ENCODE measurements at regions not wholly inside any gene's neighbourhood (a gene's known extent, or its start where the extent isn't known, plus 50 kb on each side); places are given as distances from the start of the nearest gene placed in this dataset.
"Not testable (repeated sequence)": the region's sequence is repeated elsewhere in the genome, so short reads cannot be mapped to it uniquely, and the experiment has no call there.

GRCh38 chr5:124030043-124030491 lies 518.1 kb downstream of the CSNK1G3 start:
- no peak overlapping the region for H3K27ac Mint-ChIP-seq
- no peaks in the 10 kb centered on the region for H3K36me3 Mint-ChIP-seq
- no peaks in the 10 kb centered on the region for H3K27me3 Mint-ChIP-seq
- H3K4me1 Mint-ChIP-seq (ENCODE audit: low read depth) = no peaks in the 10 kb centered on the region
- H3K4me3 Mint-ChIP-seq = no peak overlapping the region
- no peaks in the 10 kb centered on the region for H3K9me3 Mint-ChIP-seq (ENCODE audit: low read depth)

GRCh38 chr5:124027441-124027840 lies 515.5 kb downstream of the CSNK1G3 start:
- no peak overlapping the region for H3K4me3 Mint-ChIP-seq
- H3K9me3 Mint-ChIP-seq (ENCODE audit: low read depth) = no peaks in the 10 kb centered on the region
- H3K36me3 Mint-ChIP-seq = no peaks in the 10 kb centered on the region
- no peaks in the 10 kb centered on the region for H3K27me3 Mint-ChIP-seq
- H3K4me1 Mint-ChIP-seq (ENCODE audit: low read depth) = no peaks in the 10 kb centered on the region
- H3K27ac Mint-ChIP-seq = no peak overlapping the region

DNA sequence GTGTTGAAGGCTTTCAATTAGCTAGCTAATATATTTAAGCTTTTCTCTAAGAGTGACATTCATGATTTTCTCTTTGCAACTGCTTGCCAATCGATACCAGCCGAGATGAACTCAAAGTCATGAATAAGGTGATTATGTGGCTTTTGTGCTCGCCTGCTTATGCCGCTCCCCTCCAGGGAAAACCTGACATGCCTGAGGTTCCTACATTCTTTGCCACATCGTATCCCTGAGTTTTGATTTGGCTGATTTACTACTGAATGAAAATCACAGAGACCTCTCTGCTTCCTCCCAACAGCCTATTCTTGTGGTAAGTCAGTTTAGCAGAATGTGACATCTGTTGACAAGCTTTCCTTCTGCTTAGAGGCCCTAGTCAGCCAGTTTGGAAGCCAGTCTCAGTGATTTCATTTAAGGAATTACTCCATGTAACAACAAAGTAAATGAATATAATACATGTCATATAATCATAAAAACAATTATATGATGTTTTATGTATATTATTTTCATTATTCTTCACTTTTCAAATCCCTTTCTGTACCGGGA lies 513.4 kb downstream of the CSNK1G3 start:
- no peaks in the 10 kb centered on the region for H3K36me3 Mint-ChIP-seq

GRCh38 chr5:124022966-124023365 lies 511.0 kb downstream of the CSNK1G3 start:
- no peaks in the 10 kb centered on the region for H3K27me3 Mint-ChIP-seq
- H3K27ac Mint-ChIP-seq = no peak overlapping the region
- peaks cover 12% of the 10 kb centered on the region for H3K9me3 Mint-ChIP-seq (ENCODE audit: low read depth)
- no peaks in the 10 kb centered on the region for H3K36me3 Mint-ChIP-seq
- H3K4me3 Mint-ChIP-seq = no peak overlapping the region
- H3K4me1 Mint-ChIP-seq (ENCODE audit: low read depth) = no peaks in the 10 kb centered on the region

More for the DNA sequence above, 513.4 kb downstream of the CSNK1G3 start:
- Mint-ChIP-seq H3K27me3 (no peaks in the 10 kb centered on the region), H3K9me3 (ENCODE audit: low read depth) (peaks cover 6% of the 10 kb centered on the region), H3K4me1 (ENCODE audit: low read depth) (no peaks in the 10 kb centered on the region), H3K4me3 (no peak overlapping the region), H3K27ac (no peak overlapping the region)

DNA sequence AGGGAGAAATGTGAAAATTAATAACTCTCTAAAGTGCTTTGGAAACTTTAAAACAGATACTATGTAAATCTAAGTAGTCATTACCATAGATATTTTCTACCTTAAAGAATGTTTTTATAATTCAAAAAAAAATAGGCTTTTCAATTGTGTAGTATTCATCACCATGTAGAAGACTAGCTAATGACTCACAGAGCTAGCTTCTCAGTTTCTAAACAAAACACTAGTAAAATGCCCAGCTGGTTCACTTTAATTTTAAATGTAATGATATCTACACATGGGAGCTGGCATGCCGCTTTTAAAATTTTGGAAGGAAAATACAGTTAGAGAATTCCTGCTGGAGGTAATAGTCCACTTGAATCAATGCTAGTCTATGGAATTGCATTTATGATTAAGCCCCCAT lies 509.8 kb downstream of the CSNK1G3 start:
- no peaks in the 10 kb centered on the region for H3K36me3 Mint-ChIP-seq
- H3K9me3 Mint-ChIP-seq (ENCODE audit: low read depth) = peaks cover 12% of the 10 kb centered on the region
- H3K4me1 Mint-ChIP-seq (ENCODE audit: low read depth) = no peaks in the 10 kb centered on the region
- H3K27ac Mint-ChIP-seq = no peak overlapping the region
- H3K27me3 Mint-ChIP-seq = no peaks in the 10 kb centered on the region
- H3K4me3 Mint-ChIP-seq = no peak overlapping the region

- Mint-ChIP-seq H3K36me3 (no peaks in the 10 kb centered on the region), H3K27me3 (no peaks in the 10 kb centered on the region), H3K27ac (no peak overlapping the region), H3K4me1 (ENCODE audit: low read depth) (no peaks in the 10 kb centered on the region), H3K4me3 (no peak overlapping the region), H3K9me3 (ENCODE audit: low read depth) (peaks cover 12% of the 10 kb centered on the region)
Observed at GRCh38 chr5:124021066-124021641, 509.2 kb downstream of the CSNK1G3 start.

- H3K27me3 Mint-ChIP-seq; H3K4me1 Mint-ChIP-seq (ENCODE audit: low read depth); H3K36me3 Mint-ChIP-seq; H3K27ac Mint-ChIP-seq; H3K4me3 Mint-ChIP-seq: not testable (repeated sequence)
- peaks cover 12% of the 10 kb centered on the region for H3K9me3 Mint-ChIP-seq (ENCODE audit: low read depth)
Observed at GRCh38 chr5:124017321-124017720, 505.3 kb downstream of the CSNK1G3 start.

DNA sequence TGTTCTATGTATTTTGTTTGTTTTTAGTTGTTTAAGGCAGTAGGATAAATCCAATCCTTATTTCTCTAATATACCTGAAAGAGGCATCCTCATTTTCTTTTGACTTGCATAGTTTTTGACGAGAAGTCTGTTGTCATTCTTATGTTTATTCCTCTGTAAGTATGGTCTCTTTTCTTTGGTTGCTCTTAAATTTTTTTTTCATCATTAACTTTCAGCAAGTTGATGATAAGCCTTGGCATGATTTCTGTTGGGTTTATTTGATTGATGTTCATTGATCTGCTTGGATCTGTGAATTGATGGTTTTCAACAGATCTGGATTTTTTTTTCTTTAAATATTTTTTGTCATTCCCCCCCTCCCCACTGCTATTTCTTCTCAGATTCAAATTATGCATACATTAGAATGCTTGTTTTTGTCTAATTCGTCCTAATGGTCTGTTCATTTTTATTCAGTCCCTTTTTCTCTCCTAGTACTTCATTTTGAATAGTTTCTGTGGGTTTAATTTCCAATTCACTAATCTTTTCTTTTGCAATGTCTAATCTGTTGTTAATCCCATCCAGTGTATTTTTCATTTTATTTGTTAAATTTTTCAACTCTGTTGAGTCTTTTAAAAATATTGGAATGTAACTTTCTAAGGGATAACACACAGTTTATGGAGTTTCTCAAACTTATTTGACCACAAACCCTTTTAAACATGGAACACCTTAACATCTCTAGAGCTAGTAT lies 495.9 kb downstream of the CSNK1G3 start:
- Mint-ChIP-seq H3K4me1 (ENCODE audit: low read depth) (no peaks in the 10 kb centered on the region), H3K27me3 (no peaks in the 10 kb centered on the region), H3K9me3 (ENCODE audit: low read depth) (peaks cover 11% of the 10 kb centered on the region), H3K27ac (no peak overlapping the region), H3K36me3 (no peaks in the 10 kb centered on the region), H3K4me3 (no peak overlapping the region)

DNA sequence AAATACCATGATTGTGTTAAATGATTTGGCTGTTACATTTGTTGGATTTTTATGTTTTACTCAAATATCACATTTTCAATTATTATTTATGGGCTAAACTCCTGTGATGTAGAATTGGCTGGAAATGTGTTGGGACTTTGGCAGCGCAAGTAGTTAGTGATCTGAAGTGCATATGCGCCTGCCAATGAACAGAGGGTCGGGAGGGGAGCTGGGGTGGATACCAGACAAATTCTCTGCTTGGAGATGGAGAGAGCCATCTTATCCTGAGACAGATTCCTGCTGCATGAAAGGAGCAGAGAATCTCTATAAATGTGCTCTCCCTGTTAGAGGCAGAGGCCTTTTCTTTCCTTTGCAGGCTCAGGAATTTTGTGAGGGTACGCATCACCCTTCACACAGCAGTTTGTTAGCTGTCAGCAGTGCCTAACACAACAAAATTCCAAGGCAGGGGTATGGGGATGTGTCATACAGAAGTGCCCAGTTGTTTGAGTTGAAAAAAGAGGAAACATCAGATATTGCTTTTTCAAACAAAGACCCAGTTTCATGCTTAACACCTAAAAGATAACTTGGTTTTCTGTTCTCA lies 489.1 kb downstream of the CSNK1G3 start:
- no peak overlapping the region for H3K4me3 Mint-ChIP-seq
- H3K4me1 Mint-ChIP-seq (ENCODE audit: low read depth) = no peaks in the 10 kb centered on the region
- H3K27me3 Mint-ChIP-seq = peaks cover 1% of the 10 kb centered on the region
- H3K27ac Mint-ChIP-seq = no peak overlapping the region
- H3K9me3 Mint-ChIP-seq (ENCODE audit: low read depth) = peaks cover 3% of the 10 kb centered on the region
- H3K36me3 Mint-ChIP-seq = no peaks in the 10 kb centered on the region

DNA sequence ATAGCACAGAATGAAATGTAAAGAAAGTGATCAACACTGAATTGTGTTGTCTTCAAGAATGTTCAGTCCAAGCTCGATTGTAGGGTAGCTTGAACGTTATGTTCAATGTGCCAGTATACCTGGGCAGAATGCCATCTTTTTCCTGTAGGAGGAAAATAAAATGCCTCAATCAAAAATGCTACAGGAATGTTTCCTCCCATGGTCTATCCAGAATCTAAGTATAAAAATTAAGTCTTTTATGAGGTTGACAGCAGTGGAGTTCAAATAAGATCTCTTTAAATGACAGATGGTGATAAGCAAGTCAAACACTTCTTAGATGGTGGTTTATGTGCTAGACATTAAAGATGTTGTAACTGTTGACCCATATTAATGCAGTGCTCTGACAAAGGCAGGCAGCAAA lies 488.6 kb downstream of the CSNK1G3 start:
- H3K4me1 Mint-ChIP-seq (ENCODE audit: low read depth) = no peaks in the 10 kb centered on the region
- no peak overlapping the region for H3K4me3 Mint-ChIP-seq
- H3K27ac Mint-ChIP-seq = no peak overlapping the region
- no peaks in the 10 kb centered on the region for H3K9me3 Mint-ChIP-seq (ENCODE audit: low read depth)
- H3K27me3 Mint-ChIP-seq = peaks cover 1% of the 10 kb centered on the region
- no peaks in the 10 kb centered on the region for H3K36me3 Mint-ChIP-seq

DNA sequence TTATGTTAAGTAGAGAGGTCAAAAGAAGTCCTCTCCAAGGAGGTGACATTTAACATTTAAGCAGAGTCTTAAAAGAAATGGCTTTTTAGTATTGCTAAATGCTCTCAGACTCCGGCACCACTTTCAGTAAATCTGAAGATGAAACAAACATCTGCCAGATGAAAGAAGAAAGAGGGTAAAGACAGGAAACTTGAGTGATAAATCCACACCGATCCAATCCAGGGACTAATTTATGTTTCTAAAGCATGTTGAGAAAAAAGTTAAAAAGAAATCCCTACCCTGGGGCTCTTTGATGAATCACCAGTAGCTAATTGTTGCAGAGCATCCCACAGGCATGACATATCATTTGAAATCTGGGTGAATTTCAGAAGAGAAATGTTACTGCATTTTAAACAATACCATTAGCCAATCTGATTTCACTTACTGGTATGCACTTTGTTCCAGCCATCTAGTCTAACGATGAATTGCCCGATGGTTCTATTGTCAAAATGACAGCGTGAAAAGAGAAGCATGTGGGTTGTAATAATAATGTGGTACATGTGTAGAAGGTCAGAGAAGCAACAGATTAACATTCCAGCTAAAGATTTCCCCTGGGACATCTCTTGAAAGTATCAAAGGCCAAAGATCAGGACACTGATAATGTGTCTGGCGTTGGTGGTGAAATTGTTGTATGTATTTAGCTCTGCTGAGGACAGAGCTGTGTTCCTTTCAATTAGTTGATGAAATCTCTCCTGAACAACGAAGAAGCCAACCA lies 485.7 kb downstream of the CSNK1G3 start:
- Mint-ChIP-seq H3K27me3 (peaks cover 1% of the 10 kb centered on the region), H3K27ac (no peak overlapping the region), H3K36me3 (no peaks in the 10 kb centered on the region), H3K9me3 (ENCODE audit: low read depth) (no peaks in the 10 kb centered on the region), H3K4me1 (ENCODE audit: low read depth) (no peaks in the 10 kb centered on the region), H3K4me3 (no peak overlapping the region)

GRCh38 chr5:123997064-123997461 lies 485.1 kb downstream of the CSNK1G3 start:
- peaks cover 1% of the 10 kb centered on the region for H3K27me3 Mint-ChIP-seq
- H3K9me3 Mint-ChIP-seq (ENCODE audit: low read depth) = no peaks in the 10 kb centered on the region

DNA sequence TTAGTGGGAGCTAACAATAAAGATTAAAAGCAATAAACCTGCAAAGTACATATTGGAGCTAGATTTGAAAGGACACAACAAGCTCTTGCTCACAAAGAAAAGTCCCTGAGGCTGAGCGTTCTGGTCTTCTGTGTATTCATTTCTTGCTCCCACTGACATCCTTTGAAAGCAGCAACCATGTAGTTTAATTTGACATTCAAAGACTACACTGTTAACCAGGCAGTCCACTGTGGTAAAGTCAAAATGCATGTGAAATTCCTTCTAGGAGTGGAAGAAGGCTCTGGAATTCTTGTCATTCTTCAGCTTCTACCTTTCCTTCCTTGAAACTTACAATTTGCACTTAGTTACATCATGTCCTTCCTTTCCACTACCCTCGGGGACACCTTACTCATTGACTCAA lies 480.7 kb downstream of the CSNK1G3 start:
- Mint-ChIP-seq H3K27ac (no peak overlapping the region), H3K36me3 (no peaks in the 10 kb centered on the region), H3K9me3 (ENCODE audit: low read depth) (no peaks in the 10 kb centered on the region), H3K27me3 (peaks cover 4% of the 10 kb centered on the region), H3K4me1 (ENCODE audit: low read depth) (no peaks in the 10 kb centered on the region), H3K4me3 (no peak overlapping the region)

More at GRCh38 chr5:123997064-123997461, 485.1 kb downstream of the CSNK1G3 start:
- Mint-ChIP-seq H3K4me3 (no peak overlapping the region), H3K27ac (no peak overlapping the region), H3K36me3 (no peaks in the 10 kb centered on the region), H3K4me1 (ENCODE audit: low read depth) (no peaks in the 10 kb centered on the region)

DNA sequence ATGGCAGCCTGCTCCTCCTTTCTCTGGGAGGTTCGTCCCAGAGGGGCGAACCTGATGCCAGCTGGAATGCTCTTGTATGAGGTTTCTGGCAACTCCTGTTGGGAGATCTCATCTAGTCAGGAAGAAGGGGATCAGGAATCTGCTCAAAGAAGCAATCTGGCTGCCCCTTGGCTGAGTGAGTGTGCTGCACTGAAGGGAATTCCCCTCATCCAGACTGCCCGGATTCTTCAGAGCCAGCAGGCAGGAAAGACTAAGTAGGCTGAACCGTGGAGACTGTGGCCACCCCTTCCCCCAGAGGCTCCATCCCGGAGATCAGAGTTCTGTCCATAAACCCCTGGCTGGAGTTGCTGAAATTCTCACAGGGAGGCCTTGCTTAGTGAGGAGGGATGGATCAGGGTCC lies 476.0 kb downstream of the CSNK1G3 start:
- Mint-ChIP-seq H3K27me3 (peaks cover 3% of the 10 kb centered on the region), H3K4me3 (no peak overlapping the region), H3K4me1 (ENCODE audit: low read depth) (no peaks in the 10 kb centered on the region), H3K36me3 (no peaks in the 10 kb centered on the region), H3K27ac (no peak overlapping the region), H3K9me3 (ENCODE audit: low read depth) (peaks cover 25% of the 10 kb centered on the region)
